GM18511 (cell line): ENCODE measurements at regions not wholly inside any gene's neighbourhood (a gene's known extent, or its start where the extent isn't known, plus 50 kb on each side); places are given as distances from the start of the nearest gene placed in this dataset.

Source experiments
- ATAC-seq: cut with Tn5 transposase; IDR thresholded peaks from one replicate; pipeline ENCODE4 v1.9.1; 2021; ENCODE audit warnings: mild to moderate bottlenecking, moderate library complexity; ENCODE audit not compliant: unreplicated experiment

DNA sequence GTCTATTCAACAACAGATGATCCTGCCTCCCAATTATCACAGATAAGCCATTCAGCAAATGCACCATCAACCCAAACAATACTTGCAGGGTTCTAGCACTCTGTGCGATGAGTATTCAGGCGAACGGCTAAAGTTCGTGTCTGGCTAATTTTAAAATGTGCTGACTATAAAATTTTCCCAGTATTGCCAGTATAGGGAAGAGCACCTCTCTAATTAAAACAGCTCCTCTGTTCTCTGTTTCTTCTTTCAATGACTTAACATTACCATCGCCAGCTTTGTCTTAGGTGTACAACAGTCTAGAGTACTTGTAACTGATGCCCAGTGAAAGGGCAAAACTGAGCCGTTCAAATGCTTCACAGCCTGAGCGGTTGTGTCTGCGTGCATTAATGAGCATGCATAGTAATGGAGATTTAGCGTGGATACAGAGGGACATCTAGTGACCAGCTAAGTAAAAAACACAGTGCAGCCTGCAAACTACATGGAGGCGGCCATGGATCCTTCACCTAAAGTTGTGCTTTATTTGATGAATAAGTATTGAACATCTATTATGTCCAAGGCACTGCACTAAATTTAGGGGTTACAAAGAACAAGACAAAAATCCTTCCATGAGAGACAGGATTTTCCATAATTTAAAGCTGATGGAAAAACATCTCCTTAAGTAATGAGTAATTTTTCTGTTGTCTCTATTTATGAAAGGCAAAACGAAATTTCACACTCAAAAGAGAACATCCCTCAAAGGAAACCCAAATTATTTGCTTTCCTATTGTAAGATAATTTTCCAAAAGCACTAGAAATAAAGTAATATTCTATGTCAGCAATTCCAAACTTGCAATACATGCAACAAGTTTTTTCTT lies 120.0 kb downstream of the SETD4 start:
- no peak for ATAC-seq

DNA sequence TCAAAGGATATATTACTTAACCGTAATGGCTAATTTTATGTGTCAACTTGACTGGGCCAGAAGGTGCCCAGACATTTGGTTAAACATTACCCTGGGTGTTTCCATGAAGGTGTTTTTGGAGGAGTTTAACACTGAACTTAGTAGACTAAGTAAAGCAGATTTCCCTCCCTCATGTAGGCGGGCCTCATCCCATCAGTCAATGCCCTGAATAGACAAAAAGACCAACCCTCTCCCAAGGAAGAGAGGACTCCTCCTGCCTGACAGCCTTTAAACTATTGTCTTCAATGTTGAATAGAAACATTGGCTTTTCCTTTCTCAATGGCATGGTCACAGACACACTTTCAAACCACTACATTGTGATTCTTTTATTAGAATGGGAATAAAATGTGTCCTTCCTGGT lies 121.9 kb downstream of the SETD4 start:
- no peak for ATAC-seq

DNA sequence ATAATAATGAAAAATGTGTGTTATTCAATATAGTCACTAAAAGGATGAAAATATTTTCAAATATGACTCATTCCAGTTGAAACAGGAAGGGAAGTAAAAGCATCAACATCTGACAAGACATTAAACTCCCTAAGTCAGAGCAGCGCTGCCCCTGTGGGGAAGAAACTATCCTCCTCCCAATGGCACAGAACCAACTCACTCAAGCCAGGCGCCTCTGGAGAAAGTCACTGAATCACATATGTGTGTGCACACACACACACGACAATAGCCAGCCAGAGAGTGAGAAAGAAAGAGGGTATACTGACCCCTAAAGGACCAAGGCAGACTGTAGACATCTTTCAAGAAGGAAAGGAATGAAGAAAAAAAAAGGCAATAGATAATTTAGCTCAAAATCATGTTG lies 126.9 kb downstream of the SETD4 start:
- no peak for ATAC-seq

DNA sequence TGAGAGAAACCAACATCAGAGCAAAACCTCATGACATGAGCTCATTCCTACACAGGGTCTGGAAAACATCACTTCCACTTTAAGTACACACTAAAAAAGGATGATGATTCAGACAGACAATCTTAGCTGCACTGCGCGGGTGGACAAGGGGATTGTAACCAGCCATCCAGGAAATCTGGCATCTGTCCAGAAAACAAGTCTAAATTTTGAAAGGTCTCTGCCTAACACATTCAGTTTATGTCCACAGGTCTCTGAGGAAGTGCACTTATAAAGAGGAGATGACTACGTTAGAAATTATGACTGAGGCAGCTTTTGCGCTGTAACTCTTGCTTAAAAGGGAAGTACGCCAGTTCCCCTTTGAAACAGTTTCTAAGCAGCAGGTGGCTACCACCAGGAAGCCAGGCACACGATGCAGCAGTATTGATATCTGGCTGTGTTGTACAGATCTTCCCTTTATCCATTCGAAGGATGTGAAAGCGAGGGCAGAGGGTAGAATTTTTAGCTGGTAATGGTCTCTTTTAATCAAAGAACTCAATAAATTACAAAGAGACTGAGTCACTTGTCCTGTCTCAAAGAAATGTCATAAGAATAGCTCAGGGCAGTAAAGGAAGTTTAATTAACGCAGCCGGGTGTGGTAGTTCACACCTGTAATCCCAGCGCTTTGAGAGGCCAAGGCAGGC lies 128.0 kb downstream of the SETD4 start:
- ATAC-seq: peak; percentile 82

DNA sequence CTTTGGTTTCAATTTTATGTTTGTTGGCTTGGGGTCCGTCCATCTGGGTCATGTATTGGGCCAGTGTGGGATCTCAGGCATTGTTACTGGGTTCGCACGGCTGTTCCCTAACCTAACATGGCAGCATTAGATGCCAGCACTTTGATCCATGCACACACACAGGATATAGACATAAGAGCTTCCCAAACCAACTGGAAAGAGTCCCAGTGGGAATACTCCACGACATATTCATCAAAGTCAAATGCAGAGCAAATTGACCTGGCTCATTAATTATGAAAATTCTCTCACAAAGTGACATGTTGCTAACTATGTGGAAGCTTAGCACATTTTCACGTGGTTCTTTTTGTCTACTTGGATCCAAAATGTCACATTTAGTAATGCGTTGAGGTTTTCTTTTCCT lies 130.4 kb downstream of the SETD4 start:
- ATAC-seq: no peak

DNA sequence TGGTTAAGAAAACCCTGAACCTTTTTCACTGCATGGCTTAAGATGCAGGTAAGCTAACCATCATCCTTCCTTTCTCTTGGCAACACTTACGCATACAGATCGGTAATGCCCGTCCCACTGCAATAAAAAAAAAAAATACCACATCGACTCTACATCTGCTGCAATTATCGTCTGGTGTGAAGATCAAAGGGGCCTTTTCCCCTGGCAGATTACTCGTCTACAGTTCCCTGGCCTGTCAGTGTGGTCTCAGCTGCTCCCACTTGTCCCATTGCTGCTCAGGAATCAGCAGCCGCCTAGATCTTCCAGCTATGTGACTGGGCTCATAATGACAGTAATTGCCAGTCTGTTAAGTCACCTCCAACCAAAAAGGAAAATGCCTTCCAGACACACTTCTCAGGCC lies 133.1 kb downstream of the SETD4 start:
- no peak for ATAC-seq

DNA sequence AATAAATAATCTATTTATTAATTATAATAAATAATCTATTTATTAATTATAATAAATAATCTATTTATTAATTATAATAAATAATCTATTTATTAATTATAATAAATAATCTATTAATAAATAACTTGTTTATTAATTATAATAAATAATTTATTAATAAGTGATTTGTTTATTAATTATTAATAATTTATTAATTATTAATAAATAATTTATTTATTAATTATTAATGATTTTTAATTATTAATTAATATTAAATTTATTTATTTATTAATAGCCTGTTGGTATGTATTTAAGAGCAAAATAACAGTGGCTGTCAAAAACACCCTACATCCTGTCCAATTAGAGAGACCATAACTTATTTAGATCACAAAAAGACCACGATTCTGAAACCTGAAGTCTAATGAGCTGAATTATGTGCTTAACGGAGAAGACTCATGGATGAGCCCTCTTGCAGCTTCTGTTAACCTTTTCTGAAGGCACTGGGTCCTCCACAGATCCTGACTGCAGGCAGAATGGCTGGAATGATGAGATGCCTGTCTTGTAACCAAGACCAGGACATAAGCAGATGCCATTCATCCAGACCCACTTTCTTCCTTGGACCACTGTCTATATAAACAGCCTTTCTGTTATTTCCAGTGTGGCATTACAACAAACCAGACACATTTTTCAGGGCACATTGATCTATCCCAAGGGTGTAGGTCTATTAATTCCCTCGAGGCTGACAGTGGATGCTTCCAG lies 134.2 kb downstream of the SETD4 start:
- ATAC-seq: no peak

DNA sequence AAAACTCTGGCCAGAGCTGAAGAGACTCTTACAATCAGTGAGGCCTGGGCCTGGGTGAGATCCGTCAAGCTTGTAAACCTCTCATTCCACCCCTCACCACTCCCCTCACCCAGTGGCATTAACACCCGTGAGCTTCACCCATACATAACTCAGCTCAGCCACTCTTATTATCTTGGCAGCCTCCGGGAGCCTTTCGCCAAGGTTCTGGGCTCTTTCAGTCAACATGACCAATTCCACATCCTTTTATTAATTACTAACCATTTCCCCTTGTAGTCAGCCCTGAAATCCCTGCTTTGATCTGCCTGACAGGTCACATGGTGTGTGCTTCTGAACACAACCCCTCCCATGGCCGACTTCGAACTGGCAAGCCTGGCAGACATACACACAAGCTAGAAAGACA lies 134.8 kb downstream of the SETD4 start:
- no peak for ATAC-seq

DNA sequence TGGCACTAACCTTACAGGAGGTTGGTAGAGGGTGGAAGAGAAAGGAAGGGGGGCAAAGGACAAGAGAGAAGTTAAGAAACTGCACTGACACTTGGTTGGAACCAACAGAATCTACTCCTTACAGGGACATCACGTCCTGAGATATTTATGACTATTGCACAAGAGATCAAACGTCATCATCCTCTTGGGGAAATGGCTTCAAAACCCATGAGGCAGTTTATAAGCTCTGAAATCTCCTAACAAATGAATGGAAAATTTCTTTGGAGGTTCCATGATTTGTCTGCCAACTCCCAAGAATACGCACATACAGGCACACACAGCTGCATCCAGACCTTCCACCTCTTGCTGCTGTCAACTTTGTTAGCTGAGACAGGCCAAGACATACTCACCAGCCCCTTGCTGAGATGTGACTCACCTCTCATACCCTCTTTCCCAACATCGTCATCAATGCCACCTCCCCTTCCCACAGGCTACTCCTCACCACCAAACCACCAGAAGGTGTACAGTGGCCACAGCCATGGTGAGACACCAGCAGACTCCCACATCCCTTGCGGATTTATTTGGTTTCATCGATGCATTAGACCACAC lies 135.5 kb downstream of the SETD4 start:
- ATAC-seq: no peak

DNA sequence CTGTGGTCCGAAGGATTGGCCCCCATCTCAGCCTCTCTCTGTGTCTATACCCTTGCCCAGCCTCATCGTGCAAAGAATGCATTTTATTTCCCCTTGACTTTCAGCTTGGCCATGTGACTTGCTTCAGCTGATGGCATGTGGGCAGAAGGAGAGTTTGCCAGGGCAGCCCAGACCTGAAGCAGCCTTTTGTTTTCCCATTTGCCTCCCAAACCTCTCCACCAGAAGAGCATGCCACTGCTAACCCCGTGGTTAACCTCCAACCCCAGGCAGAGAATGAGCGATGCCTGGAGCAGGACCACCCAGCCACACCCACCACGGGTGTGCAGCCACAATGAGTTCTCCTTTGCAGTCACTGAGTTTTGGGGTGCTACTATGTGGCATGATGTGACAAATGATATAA lies 136.4 kb downstream of the SETD4 start:
- no peak for ATAC-seq

DNA sequence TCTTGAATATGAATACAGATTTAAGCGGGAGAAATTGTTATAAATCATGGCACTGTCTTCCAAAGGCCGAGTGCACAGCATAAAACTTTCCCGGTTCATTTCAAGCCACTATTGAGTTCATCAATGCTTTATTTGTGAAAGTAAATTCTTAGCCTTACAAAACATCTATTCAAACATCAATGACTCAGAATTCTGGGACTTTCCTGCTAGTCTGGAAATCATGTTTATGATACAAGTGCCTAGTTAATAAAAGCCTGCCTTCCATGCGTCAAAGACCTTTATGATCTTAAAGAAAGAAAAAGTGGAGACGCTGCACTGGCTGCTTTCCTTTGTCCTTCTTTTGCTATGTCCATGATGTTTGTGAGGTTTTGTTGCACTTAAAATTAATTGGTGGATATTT lies 137.7 kb downstream of the SETD4 start:
- ATAC-seq: no peak

DNA sequence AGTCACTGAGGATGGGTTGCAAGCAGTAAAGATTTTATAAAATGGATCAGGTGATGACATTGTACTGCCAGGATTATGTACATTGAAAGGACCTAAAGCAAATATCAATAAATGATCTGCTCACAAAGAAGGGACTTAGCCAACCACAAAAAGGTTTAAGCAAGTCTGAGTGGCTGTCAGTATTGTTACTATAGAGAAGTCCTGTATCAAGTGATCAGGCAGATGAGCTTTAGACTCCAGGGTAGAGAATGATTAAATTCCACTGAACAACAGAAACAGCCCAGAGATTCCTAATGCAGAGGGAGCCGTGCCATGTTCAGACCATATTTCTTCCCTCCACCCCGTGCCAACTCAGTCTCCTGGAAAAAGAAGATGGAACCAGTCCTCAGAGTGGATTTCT lies 138.9 kb downstream of the SETD4 start:
- ATAC-seq: no peak

DNA sequence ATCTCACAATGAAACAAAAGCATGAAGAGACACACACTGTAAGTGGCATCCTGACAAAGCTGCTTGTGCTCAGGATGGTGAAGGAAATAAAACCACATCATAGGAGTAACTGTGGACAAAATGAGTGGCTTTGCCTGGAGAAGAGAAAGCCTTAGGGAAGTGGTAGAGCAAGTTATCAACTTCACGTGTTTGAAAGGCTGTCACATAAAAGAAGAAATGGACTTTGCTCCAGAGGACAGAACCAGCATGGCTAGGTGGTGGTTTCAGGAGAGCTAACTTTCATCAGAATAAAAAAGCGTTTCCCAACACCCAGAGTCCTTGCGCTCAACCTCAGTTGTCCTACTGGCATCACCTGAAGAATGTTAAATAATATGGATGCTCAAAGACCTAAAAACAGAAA lies 139.9 kb downstream of the SETD4 start:
- no peak for ATAC-seq

DNA sequence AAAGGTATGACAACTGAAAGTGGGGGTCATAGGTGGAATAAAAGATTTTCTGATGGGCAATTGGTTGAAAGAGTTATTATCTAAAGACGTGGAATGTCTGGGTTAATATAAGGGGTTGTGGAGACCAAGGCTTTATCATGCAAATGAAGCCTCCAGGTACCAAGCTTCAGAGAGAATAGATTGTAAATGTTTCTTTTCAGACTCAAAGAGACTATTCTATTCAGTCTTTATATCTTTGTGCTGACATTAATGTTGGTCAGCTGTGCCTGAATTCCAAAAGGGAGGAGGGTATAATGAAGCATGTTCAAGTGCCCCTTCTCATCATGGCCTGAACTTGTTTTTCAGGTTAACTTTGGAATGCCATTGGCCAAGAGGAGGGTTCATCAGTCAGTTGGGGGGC lies 145.3 kb downstream of the SETD4 start:
- ATAC-seq: no peak

DNA sequence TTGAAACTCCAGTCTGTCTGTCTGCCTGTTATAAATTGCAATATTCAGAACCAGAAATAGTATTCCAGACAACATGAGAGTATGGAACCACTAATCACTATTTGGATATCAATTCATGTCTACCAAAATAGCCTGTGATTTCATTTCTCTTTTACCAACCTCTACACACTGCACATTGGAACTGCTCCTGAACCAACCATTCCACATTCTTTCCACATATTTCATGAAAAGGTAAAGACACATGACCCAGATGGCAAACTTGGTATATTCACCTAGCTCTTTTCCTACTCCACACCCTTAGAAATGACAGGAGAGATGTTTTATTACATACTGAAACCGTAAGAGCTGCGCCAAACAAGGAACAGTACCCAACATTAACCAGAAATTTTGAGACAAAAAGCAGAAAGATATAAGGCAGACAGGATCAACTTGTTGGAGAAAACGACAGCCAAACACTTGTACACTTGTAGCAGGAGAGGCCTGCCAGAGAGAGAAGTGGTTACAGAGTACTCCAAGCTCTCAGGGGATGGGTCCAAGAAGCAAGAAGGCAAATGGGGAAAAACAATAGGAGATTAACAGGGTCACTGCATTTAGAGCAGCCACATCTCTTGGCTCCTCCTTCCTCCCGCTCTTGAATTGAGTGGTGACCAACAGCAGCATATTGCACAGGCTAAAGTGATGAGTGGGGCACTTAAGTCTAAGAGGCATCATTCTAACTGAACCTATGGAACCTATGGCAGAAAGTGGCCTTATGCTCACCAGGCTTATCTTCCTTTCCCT lies 148.7 kb downstream of the SETD4 start:
- no peak for ATAC-seq

DNA sequence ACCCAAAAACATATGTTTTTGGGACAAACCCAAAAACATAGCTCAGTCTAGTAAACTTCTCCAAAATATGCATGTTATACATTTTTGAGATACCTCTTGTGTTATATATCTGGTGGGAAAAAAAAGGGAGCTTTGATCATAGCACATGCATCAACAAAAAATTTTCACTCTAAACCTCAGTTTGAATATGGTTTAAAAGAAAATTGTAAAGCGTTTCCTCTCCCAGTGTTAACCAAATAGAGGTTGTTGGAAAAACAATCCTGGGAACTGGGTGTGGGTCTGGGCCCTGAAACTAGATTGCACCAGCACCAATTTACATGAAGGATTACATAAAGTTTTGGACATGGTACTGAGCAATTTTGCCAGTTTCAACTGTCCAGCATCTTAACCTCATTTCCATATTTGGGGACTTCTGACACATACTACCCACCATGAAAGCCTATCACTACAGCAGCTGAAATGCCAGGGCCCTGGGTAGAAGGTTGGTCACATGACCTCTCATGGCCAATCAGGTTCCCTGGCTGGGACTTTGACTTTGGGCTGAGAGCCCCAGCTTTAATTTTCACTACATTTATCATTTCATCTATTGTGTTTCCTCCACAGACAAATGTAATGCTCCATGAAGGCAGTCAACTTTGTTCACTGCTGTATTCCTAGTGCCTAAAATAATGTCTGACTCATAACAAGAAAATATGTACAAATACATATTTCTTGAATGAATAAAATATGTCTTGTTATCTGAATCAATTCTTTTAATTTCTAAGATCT lies 150.7 kb downstream of the SETD4 start:
- no peak for ATAC-seq

DNA sequence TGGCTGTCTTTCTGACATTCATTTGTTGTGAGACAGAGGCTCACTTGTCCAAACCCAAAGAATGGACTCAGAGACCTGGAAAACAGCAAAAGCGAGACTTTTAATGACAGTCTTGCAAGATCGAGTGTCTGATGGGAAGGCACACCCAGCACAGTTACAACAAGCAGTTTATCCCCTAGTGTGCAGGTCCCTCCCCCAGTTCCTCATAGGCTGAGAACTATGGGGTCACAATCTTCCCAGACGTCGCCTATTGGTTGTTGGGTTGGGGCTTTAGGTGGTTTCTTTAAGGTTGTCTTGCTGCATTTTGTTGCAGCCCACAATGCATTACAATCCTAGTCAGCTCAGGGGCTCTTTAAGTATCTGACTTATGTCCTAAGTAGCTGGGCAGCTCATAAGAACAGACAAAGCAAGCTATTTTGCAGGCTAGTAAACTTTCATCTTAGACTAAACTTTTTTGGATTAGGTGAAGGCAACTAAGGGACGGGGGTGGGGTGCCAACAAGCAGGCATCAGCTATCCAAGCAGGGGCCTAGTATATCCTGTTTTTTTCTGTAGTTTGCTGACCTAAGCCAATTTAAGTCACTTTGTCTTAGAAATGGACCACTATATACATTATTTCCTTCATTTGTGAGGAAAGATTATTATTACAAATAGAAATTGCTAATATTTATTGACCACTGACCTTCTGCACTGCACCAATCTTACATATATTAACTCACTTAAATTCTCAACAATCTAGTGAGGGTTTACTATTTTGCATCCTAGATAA lies 151.8 kb downstream of the SETD4 start:
- no peak for ATAC-seq

DNA sequence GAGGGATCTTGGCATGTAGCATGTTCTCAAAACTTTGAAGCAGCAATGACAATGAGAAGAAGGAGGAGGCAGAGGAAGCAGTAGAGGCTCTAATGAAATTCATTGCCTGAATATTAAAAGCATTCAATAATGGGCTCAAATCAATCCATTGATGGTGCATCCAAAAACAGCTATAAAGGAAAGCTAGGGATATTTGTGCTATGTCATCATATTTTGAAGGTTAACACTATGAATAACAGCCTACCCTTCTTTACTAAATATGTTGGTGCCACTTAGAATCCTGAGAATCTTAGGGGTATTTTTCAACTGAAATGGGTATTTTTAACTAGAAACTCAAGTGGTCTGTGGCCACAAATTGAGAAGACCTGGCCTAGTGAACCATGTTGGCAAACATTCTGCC lies 153.7 kb downstream of the SETD4 start:
- ATAC-seq: no peak

DNA sequence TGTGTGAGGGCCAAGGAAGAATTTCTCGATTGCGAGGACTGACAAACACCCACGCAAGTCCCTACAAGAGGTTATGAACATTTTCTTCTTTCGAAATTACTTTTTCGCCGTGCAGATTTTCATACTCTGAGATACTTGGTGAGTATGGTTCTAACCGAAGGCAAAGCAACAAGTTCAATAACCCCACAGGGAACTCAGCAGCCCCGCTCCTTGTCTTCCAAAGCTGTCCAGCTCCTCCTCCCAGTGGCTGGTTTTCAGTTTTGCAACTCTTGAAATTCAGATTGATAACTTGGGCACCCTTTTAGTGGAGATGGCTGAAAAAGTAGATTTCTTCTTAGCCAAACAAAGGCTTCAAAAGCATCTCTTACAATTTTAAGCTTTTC lies 154.4 kb downstream of the SETD4 start:
- no peak for ATAC-seq
